Activated CD8-positive, alpha-beta T cell treated with anti-CD3 and anti-CD28 coated beads for 36 hours (primary cell): ENCODE measurements at regions not wholly inside any gene's neighbourhood (a gene's known extent, or its start where the extent isn't known, plus 50 kb on each side); places are given as distances from the start of the nearest gene placed in this dataset.

Experiments used
- ATAC-seq: fragments of 200-7000 bp; cut with Tn5 transposase; one replicate; pipeline ENCODE4 v1.10.0; 2021; ENCODE audit warnings: mild to moderate bottlenecking, moderate library complexity
- CTCF ChIA-PET: fragments of 350-600 bp; sonication (Branson Sonifier 250); formaldehyde crosslinking; loops from one replicate; lab custom pipeline; 2021; ENCODE audit warnings: antibody characterized with exemption; lab: Charles Lee
- POLR2A ChIA-PET: fragments of 350-600 bp; sonication (Branson Sonifier 250); formaldehyde crosslinking; loops from one replicate; lab custom pipeline; 2021; ENCODE audit warnings: antibody characterized with exemption; lab: Charles Lee
- DNase-seq: peaks from one replicate; pipeline ENCODE4 v3.0.0-alpha.2; 2020
- H3K27ac Mint-ChIP-seq: one replicate; pipeline ENCODE4 v1.8.0; 2021; ENCODE audit warnings: mild to moderate bottlenecking, mixed read lengths
- H3K27me3 Mint-ChIP-seq: one replicate; pipeline ENCODE4 v1.8.0; 2021; ENCODE audit warnings: mixed read lengths
- H3K36me3 Mint-ChIP-seq: one replicate; pipeline ENCODE4 v1.8.0; 2021; ENCODE audit warnings: low read depth, mixed read lengths
- H3K4me1 Mint-ChIP-seq: one replicate; pipeline ENCODE4 v1.8.0; 2021; ENCODE audit warnings: low read depth, mixed read lengths
- H3K4me3 Mint-ChIP-seq: one replicate; pipeline ENCODE4 v1.8.0; 2021; ENCODE audit warnings: mild to moderate bottlenecking, moderate library complexity, mixed read lengths
- H3K9me3 Mint-ChIP-seq: one replicate; pipeline ENCODE4 v1.8.0; 2021; ENCODE audit warnings: mixed read lengths
- CTCF ChIP-seq: fragments of 200-600 bp; IDR thresholded peaks from one replicate; pipeline ENCODE4 v1.8.0; 2022; ENCODE audit warnings: antibody characterized with exemption, mild to moderate bottlenecking
- intact Hi-C: fragments of 100-400 bp; cut with micrococcal nuclease; formaldehyde crosslinking; loops from one replicate; pipeline ENCODE4 v1.10.0; 2022

- ATAC-seq: no peak
- POLR2A ChIA-PET: no interaction called here
- DNase-seq: no peak
- Mint-ChIP-seq H3K9me3 (no peaks in the 10 kb centered on the region), H3K4me1 (no peaks in the 10 kb centered on the region), H3K4me3 (no peak overlapping the region), H3K36me3 (no peaks in the 10 kb centered on the region), H3K27me3 (no peaks in the 10 kb centered on the region), H3K27ac (no peak overlapping the region)
- intact Hi-C loops: no loop called here
- CTCF ChIA-PET: no interaction called here
- TF ChIP-seq CTCF: no peak
These were observed 404.6 kb upstream of the CWC22 start for GRCh38 chr2:180411661-180412060.

- ATAC-seq (no peak), DNase-seq (no peak)
- H3K4me3 Mint-ChIP-seq: no peak overlapping the region
- POLR2A ChIA-PET: no interaction called here
- CTCF ChIA-PET: no interaction called here
- no peaks in the 10 kb centered on the region for H3K36me3 Mint-ChIP-seq
- intact Hi-C loops: no loop called here
- H3K4me1 Mint-ChIP-seq: no peaks in the 10 kb centered on the region
- H3K9me3 Mint-ChIP-seq: peaks cover 2% of the 10 kb centered on the region
- H3K27ac Mint-ChIP-seq: no peak overlapping the region
- no peaks in the 10 kb centered on the region for H3K27me3 Mint-ChIP-seq
- TF ChIP-seq CTCF: no peak
These were observed 399.6 kb upstream of the CWC22 start for GRCh38 chr2:180406687-180407086.

GRCh38 chr2:180405520-180405919, 398.4 kb upstream of the CWC22 start:
- Mint-ChIP-seq H3K27me3 (no peaks in the 10 kb centered on the region), H3K36me3 (no peaks in the 10 kb centered on the region), H3K4me3 (no peak overlapping the region), H3K27ac (no peak overlapping the region), H3K4me1 (no peaks in the 10 kb centered on the region), H3K9me3 (peaks cover 2% of the 10 kb centered on the region)
- CTCF ChIA-PET: no interaction called here
- POLR2A ChIA-PET: no interaction called here
- intact Hi-C loops: no loop called here
- ATAC-seq (no peak), DNase-seq (no peak)
- no peak for TF ChIP-seq CTCF

- no peak for DNase-seq
- ATAC-seq: no peak
- CTCF ChIA-PET: interaction anchor here (0.7 kb wide), 1 partner anchor 16 kb away, joined by 3 read pairs; no protein-coding TSS in a partner anchor
- H3K4me1 Mint-ChIP-seq: no peaks in the 10 kb centered on the region
- H3K4me3 Mint-ChIP-seq: no peak overlapping the region
- no peaks in the 10 kb centered on the region for H3K27me3 Mint-ChIP-seq
- H3K27ac Mint-ChIP-seq: no peak overlapping the region
- peaks cover 17% of the 10 kb centered on the region for H3K9me3 Mint-ChIP-seq
- POLR2A ChIA-PET: no interaction called here
- H3K36me3 Mint-ChIP-seq: no peaks in the 10 kb centered on the region
- intact Hi-C loops: no loop called here
- no peak for TF ChIP-seq CTCF
These were observed 387.2 kb upstream of the CWC22 start for GRCh38 chr2:180394305-180394704.

- no peaks in the 10 kb centered on the region for H3K9me3 Mint-ChIP-seq
- no peaks in the 10 kb centered on the region for H3K36me3 Mint-ChIP-seq
- ATAC-seq: no peak
- no peak for TF ChIP-seq CTCF
- H3K4me1 Mint-ChIP-seq: no peaks in the 10 kb centered on the region
- CTCF ChIA-PET: no interaction called here
- intact Hi-C loops: no loop called here
- POLR2A ChIA-PET: no interaction called here
- no peaks in the 10 kb centered on the region for H3K27me3 Mint-ChIP-seq
- DNase-seq: no peak
- H3K4me3 Mint-ChIP-seq: no peak overlapping the region
- H3K27ac Mint-ChIP-seq: no peak overlapping the region
These were observed 378.6 kb upstream of the CWC22 start for GRCh38 chr2:180385601-180386201.
